ENCODE measurements at regions not wholly inside any gene's neighbourhood (a gene's known extent, or its start where the extent isn't known, plus 50 kb on each side); places are given as distances from the start of the nearest gene placed in this dataset.

GRCh38 chr3:176431991-176432390 is 765.3 kb downstream of the TBL1XR1 start:
- no peak for TF ChIP-seq CTCF (IDR thresholded peaks at IDR 0.05; ENCODE audit: insufficient read depth, low read depth, low read length)
- no peak for TF ChIP-seq EZH2 (IDR thresholded peaks at IDR 0.05; ENCODE audit: insufficient read depth, low read length)

All from astrocyte (in vitro differentiated cells and primary cell).